ENCODE measurements at regions not wholly inside any gene's neighbourhood (a gene's known extent, or its start where the extent isn't known, plus 50 kb on each side); places are given as distances from the start of the nearest gene placed in this dataset.

GRCh38 chr6:27126815-27127537 lies 120.5 kb upstream of the PRSS16 start (continued):
- TF ChIP-seq MYC (CRISPR knock-in tag; IDR thresholded peaks at IDR 0.05; ENCODE audit: borderline replicate concordance) = peak; percentile 35; the same call in 1 of the 2 replicates
- TF ChIP-seq HDAC2 (CRISPR knock-in tag; IDR thresholded peaks at IDR 0.05) = peak; percentile 77; the same call in 1 of the 2 replicates
- no peak for TF ChIP-seq MEF2D (CRISPR knock-in tag; IDR thresholded peaks at IDR 0.05)
- TF ChIP-seq DR1 (CRISPR knock-in tag; IDR thresholded peaks at IDR 0.05) = no peak
- TF ChIP-seq TOE1 (CRISPR knock-in tag; IDR thresholded peaks at IDR 0.05) = 0 out of 2 replicates have a peak, but pooled peaks have one; percentile 70
- TF ChIP-seq ARID3A (IDR thresholded peaks at IDR 0.05; ENCODE audit: low read depth, low read length) = peak; percentile 88
- no peak for TF ChIP-seq SMAD9 (CRISPR knock-in tag; IDR thresholded peaks at IDR 0.05)
- TF ChIP-seq SP5 (CRISPR knock-in tag; IDR thresholded peaks at IDR 0.05; ENCODE audit: borderline replicate concordance, low read depth) = peak; percentile 42; the same call in 1 of the 2 replicates
- TF ChIP-seq FOXA3 (CRISPR knock-in tag; IDR thresholded peaks at IDR 0.05) = peak; percentile 56
- peak; percentile 89 for TF ChIP-seq HOMEZ (CRISPR knock-in tag; IDR thresholded peaks at IDR 0.05; ENCODE audit: low read depth)
- peak; percentile 73 for TF ChIP-seq BCL6 (CRISPR knock-in tag; IDR thresholded peaks at IDR 0.05)
- TF ChIP-seq PRDM10 (CRISPR knock-in tag; IDR thresholded peaks at IDR 0.05; ENCODE audit: low read depth) = 0 out of 2 replicates have a peak, but pooled peaks have one; percentile 53
- peak; percentile 73 for TF ChIP-seq ZSCAN9 (CRISPR knock-in tag; IDR thresholded peaks at IDR 0.05; ENCODE audit: borderline replicate concordance)
- TF ChIP-seq KLF16 (CRISPR knock-in tag; IDR thresholded peaks at IDR 0.05) = no peak
- 0 out of 2 replicates have a peak, but pooled peaks have one; percentile 61 for TF ChIP-seq ZNF576 (CRISPR knock-in tag; IDR thresholded peaks at IDR 0.05)
- no peak for TF ChIP-seq ZNF350 (CRISPR knock-in tag; IDR thresholded peaks at IDR 0.05; ENCODE audit: borderline replicate concordance, low read depth)
- no peak for TF ChIP-seq ESRRA (CRISPR knock-in tag; IDR thresholded peaks at IDR 0.05; ENCODE audit: low read depth)
- TF ChIP-seq NFATC3 (CRISPR knock-in tag; IDR thresholded peaks at IDR 0.05) = no peak
- peak; percentile 76; the same call in 1 of the 2 replicates for TF ChIP-seq ZNF556 (CRISPR knock-in tag; IDR thresholded peaks at IDR 0.05; ENCODE audit: borderline replicate concordance)
- no peak for TF ChIP-seq POLR2AphosphoS2 (IDR thresholded peaks at IDR 0.05; ENCODE audit: low read depth, low read length)
- TF ChIP-seq ARNT2 (CRISPR knock-in tag; IDR thresholded peaks at IDR 0.05; ENCODE audit: low read depth) = no peak
- peak; percentile 59 for TF ChIP-seq PPARG (CRISPR knock-in tag; conservative IDR thresholded peaks at IDR 0.05)

Data from HepG2 (cell line).